K562 (cell line): ENCODE measurements at regions not wholly inside any gene's neighbourhood (a gene's known extent, or its start where the extent isn't known, plus 50 kb on each side); places are given as distances from the start of the nearest gene placed in this dataset.

Source experiments
- ATF1 ChIP-seq, 2 experiments: fragments of 450-650 bp in 1 of 2; IDR thresholded peaks; 2 replicates each; pipeline ENCODE4 v1.6.1; 2016; ENCODE audit warnings: missing compliant biosample characterization in 1 of 2, missing genetic modification characterization in 1 of 2
- ATF7 ChIP-seq: fragments of 450-650 bp; IDR thresholded peaks from 2 replicates; pipeline ENCODE4 v1.7.1; 2014; ENCODE audit warnings: mild to moderate bottlenecking, moderate library complexity
- CEBPB ChIP-seq: fragments of 450-650 bp; IDR thresholded peaks from 2 replicates; pipeline ENCODE4 v1.6.1; 2016; ENCODE audit warnings: missing genetic modification characterization, missing compliant biosample characterization
- NBN ChIP-seq: fragments of 450-650 bp; IDR thresholded peaks from 2 replicates; pipeline ENCODE4 v1.6.1; 2016; ENCODE audit warnings: low read depth, mild to moderate bottlenecking
- RAD21 ChIP-seq, 2 experiments: fragments of 250-450 bp in 1 of 2; fragments of 450-650 bp in 1 of 2; sonication (Bioruptor Pico) in 1 of 2; formaldehyde crosslinking in 1 of 2; IDR thresholded peaks in 1 of 2; conservative IDR thresholded peaks in 1 of 2; 2 replicates each; pipeline versions ENCODE4 v1.4.0 to v1.8.0; 2020 to 2022; ENCODE audit warnings: mild to moderate bottlenecking in 2 of 2, moderate library complexity in 1 of 2
- RFX5 ChIP-seq: IDR thresholded peaks from 2 replicates; pipeline ENCODE4 v1.6.1; 2011; ENCODE audit warnings: low read depth, mild to moderate bottlenecking, improper control_type of control experiment, low read length
- ZNF263 ChIP-seq: sonication (generic); formaldehyde crosslinking; IDR thresholded peaks from 2 replicates; pipeline ENCODE4 v1.8.0; 2022; ENCODE audit warnings: mild to moderate bottlenecking, missing genetic modification reagents, borderline replicate concordance
- TF ChIP-seq, protein P1 (sequence below): sonication (generic); formaldehyde crosslinking; IDR thresholded peaks from 2 replicates; pipeline ENCODE4 v1.8.1; 2023; ENCODE audit warnings: mild to moderate bottlenecking, missing genetic modification reagents, moderate library complexity
- TF ChIP-seq, protein P2 (sequence below): fragments of 450-650 bp; conservative IDR thresholded peaks from 2 replicates; pipeline ENCODE4 v1.6.1; 2016; ENCODE audit warnings: missing genetic modification characterization, low read depth, mild to moderate bottlenecking, control low read depth, missing compliant biosample characterization

DNA sequence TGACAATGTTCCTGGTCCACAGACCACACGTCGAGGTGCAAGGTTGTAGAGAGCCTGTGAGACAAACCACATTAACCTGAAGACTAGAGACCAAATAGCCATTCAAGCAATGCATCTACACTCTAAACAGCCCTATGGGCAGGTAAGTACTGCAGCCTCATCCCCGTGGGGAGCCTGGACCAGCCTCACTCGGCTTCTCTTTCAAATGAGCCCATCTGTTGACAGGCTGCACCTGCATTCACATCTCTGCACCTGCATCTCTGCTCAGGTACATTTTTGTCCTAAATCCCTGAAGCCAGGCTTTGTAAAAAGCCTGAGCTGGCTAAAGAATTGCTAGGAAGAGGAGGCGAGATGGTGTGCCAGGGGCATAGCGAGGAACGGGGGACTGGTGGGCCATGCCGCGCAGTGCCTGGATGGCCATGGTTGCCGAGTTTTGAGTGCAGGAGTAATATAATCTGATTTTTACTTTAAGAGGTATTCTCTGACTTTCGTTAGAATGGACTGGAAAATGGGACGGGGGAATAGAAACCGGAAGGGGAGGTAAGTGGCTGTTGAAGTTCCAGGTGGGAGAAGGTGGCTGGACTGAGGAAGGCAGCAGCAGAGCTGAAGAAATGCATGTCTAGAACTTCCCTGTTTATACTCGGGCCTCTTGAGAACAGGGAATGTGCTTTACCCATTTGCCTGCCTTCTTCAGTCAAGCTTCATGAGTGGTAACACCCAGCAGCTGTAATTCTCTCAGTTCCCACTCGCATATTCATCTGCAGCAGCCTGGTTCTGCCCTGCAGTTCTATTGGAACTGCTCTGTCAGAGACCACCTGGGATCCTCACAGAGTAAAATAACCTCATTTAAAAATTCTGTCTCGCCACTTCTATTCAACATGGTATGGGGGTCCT lies 226.4 kb downstream of the OPA1 start:
- TF ChIP-seq RAD21 (CRISPR knock-in tag; conservative IDR thresholded peaks at IDR 0.05 in 1 of 2, IDR thresholded peaks at IDR 0.05 in 1 of 2), result no peak
- no peak for TF ChIP-seq ATF1 (CRISPR knock-in tag; IDR thresholded peaks at IDR 0.05)
- no peak for TF ChIP-seq ATF1 (tag; IDR thresholded peaks at IDR 0.05)
- no peak for TF ChIP-seq ZNF263
- TF ChIP-seq RFX5, result no peak
- TF ChIP-seq ATF7, result no peak
- no peak for TF ChIP-seq NBN
- TF ChIP-seq, protein P1, sequence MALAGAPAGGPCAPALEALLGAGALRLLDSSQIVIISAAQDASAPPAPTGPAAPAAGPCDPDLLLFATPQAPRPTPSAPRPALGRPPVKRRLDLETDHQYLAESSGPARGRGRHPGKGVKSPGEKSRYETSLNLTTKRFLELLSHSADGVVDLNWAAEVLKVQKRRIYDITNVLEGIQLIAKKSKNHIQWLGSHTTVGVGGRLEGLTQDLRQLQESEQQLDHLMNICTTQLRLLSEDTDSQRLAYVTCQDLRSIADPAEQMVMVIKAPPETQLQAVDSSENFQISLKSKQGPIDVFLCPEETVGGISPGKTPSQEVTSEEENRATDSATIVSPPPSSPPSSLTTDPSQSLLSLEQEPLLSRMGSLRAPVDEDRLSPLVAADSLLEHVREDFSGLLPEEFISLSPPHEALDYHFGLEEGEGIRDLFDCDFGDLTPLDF (CRISPR knock-in tag), result no peak
- TF ChIP-seq CEBPB (tag), result no peak
- TF ChIP-seq, protein P2, sequence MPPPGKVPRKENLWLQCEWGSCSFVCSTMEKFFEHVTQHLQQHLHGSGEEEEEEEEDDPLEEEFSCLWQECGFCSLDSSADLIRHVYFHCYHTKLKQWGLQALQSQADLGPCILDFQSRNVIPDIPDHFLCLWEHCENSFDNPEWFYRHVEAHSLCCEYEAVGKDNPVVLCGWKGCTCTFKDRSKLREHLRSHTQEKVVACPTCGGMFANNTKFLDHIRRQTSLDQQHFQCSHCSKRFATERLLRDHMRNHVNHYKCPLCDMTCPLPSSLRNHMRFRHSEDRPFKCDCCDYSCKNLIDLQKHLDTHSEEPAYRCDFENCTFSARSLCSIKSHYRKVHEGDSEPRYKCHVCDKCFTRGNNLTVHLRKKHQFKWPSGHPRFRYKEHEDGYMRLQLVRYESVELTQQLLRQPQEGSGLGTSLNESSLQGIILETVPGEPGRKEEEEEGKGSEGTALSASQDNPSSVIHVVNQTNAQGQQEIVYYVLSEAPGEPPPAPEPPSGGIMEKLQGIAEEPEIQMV, result no peak
